ENCODE measurements at regions not wholly inside any gene's neighbourhood (a gene's known extent, or its start where the extent isn't known, plus 50 kb on each side); places are given as distances from the start of the nearest gene placed in this dataset.

DNA sequence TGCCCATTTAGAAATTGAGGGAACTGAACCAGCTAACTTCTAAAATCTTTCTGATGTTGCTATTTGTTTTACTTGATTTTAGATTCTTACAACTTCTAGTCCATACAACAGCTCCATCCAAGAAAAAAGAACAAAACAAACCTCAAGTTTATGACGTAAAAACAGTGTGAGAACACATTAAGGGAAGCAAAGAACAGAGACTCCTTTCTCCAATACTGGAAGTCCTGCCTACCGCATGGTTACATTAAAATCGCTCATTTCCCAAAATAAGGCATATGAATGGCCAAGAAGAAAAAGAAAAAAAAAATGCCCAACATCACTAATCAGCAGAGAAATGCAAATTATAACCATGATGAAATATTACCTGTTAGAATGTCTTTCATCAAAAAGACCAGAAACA lies 110.0 kb downstream of the TRIB2 start:
- intact Hi-C loops (cut with micrococcal nuclease) = loop anchor here (1.0 kb wide), 1 partner anchor 43 kb away; no protein-coding TSS in a partner anchor

DNA sequence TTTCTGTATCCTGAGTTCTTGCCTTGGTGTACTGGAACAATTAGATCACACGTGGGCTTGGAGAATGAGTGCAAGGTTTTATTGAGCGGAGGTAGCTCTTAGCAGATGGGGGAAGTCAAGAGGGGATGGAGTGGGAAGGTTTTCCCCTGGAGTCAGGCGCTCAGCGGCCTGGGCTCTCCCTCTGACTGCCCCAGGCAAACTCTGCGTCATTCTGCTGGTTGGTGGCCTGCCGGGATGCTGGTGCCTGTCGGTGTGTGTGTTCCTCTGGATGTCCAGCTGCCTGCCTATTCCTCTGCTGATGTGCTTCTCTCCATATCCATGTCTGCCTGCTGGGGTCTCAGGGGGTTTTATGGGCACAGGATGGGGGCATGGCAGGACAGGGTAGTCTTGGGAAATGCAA lies 111.0 kb downstream of the TRIB2 start:
- intact Hi-C loops (cut with micrococcal nuclease) = no loop called here

DNA sequence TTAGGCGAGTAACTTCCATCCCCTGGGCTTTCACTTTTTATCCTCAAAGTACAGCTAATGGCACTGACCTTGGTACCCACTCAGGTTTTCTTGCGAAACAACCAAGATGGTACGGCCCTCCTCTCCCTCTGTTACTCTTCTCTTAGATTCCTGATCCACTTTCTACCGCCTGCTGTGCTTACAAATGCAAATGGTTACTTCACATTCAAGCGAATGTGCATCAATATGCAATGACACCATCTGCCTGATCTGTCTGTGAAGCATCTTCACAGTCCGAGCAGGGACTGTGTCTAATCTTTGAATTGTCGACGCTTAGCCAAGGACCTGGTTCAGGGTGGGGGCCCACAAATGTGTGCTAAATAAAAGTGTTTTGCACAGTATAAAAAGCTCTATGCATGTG lies 112.2 kb downstream of the TRIB2 start:
- intact Hi-C loops (cut with micrococcal nuclease) = no loop called here

DNA sequence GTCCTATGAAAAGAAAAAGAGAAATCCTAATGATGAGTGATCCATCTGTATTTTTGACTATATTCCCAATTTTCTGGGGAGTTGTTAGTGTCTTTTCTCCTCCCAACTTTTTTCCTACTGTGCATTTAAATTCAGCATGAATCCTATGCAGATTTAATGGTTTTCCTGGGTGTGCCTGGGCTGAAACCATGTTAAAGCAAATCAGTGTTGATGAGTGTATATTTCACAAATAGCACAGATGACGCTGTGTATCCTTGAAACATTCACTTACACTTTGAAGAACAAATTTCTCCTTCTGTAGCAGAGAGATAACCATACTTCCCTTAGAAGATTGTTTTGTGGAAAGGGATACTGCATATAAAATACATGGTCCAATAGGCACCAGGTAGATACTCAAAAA lies 114.3 kb downstream of the TRIB2 start:
- intact Hi-C loops (cut with micrococcal nuclease) = no loop called here

DNA sequence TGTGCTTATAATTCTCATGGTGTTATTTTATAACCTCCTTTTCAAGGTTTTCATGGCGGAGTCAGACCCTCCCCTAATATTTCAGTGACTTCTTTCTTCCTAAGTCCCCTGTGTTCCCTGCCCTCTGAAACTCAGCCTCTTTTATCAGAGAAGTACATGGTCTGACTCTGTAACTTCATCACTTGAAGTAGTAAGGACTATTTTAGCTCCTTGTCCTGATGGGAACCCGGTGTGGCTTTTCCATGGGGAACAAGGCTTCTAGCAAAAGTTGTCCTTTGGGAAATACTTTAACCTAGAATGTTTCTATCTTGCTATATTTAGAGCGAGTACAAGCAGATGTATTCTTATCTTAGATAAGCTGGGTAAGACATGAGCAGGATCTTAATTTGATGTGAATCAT lies 117.5 kb downstream of the TRIB2 start:
- intact Hi-C loops (cut with micrococcal nuclease) = no loop called here

DNA sequence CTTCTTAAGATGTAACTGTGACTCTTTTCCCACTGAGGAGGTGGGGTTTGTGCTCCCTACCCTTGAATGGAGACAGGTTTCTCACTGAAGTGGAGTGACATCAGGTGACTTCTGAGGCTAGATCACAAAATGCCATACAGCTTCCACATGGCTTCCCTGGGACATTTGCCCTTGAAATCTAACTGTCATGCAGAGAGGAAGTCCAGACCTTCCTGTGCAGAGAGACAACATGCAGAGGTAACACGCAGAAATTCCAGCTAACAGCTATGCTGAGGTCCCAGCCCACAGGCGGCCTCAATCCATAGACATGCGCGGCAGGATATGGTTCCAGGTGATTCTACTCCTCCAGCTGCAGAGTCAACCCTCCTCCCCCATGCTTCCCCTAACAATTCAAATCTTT lies 119.0 kb downstream of the TRIB2 start:
- intact Hi-C loops (cut with micrococcal nuclease) = no loop called here

DNA sequence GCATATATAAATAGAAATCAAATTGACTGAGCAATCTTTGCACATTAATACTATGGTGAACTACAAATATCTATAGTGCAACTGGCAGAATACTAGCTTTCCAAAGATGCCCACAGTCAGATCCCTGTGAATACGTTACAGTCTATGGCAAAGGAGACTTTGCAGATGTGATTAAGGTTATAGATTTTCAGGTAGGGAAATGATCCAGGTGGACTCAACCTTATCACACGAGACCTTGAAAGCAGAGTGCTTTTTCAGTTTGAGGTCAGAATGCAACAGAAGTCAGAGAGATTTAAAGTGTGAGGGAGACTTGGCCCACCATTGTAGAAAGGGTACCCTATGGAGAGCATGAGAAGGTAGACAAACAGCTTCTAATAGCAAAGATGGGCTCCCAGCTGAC lies 122.6 kb downstream of the TRIB2 start:
- intact Hi-C loops (cut with micrococcal nuclease) = no loop called here

- intact Hi-C loops (cut with micrococcal nuclease) = no loop called here
Measured at GRCh38 chr2:12841021-12841420, 124.3 kb downstream of the TRIB2 start.

DNA sequence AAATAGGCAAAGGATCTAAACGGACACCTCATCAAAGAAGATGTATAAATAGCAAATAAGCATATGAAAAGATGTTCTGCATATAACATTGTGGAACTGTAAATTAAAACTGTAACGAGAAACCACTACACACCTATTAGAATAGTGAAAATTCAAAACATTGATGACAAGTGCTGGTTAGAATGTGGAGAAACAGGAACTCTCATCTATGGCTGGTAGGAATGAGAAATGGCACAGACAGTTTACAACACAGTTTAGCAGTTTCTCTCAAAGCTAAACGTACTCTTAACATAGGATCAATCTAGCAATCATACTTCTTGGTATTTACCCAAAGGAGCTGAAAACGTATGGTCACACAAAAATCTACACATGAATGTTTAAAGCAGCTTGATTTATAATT lies 126.2 kb downstream of the TRIB2 start:
- intact Hi-C loops (cut with micrococcal nuclease) = no loop called here

GRCh38 chr2:12844511-12844910 lies 127.8 kb downstream of the TRIB2 start:
- intact Hi-C loops (cut with micrococcal nuclease) = no loop called here

DNA sequence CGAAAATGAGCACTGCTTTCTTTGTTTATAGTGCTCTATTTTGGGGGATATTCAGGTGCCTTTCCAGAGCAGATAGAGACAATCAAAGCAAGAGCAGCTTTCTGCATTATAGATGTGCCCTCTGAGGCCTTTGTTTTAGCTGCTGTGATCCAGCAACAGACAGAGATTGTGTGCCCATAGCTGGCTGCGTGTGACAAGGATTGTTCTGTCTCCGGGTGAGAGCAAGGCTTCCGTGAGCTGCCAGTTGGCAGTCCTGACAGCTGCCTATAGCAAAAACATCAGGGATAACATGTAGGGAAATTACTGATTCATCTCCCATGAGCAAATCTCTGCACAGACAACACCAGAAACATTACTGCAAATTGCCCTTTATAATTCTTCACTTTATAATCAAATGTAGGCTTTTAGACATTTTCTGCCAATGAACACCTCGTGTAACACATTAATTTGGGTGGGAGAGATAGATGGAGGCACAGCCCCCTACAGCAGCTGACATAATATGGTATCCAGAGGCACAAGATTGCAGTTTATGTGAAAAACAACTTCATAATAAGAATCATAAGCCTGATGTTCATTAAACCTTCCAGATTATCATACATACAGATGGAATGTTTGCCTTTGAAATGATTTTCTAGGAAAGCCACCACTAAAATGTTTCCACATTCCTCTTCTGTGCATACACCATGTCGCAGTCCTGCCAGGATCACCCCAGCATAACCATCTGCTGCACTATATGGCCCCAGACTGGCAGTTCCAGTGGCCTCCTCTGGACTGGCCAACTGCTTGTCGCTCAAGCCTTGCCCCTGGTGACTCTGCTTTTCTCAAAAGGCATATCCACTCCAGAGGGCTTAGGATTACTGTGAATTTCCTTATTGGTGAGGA lies 131.2 kb downstream of the TRIB2 start:
- intact Hi-C loops (cut with micrococcal nuclease) = no loop called here

- intact Hi-C loops (cut with micrococcal nuclease) = no loop called here
Measured at GRCh38 chr2:12852135-12852534, 135.4 kb downstream of the TRIB2 start.

DNA sequence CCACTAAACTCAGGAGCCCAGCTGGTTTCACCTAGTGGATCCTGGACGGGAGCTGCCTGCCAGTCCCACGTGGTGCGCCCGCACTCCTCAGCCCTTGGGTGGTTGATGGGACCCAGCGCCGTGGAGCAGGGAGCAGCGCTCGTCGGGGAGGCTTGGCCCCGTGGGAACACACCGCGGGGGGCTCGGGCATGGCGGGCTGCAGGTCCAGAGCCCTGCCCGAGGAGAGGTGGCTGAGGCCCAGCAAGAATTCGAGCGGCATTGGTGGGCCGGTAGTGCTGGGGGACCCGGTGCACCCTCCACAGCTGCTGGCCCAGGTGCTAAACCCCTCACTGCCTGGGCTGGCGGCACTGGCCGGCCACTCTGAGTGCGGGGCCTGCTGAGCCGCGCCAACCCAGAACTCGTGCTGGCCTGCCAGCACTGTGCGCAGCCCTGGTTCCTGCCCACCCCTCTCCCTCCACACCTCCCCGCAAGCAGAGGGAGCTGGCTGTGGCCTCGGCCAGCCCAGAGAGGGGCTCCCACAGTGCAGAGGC lies 137.3 kb downstream of the TRIB2 start:
- intact Hi-C loops (cut with micrococcal nuclease) = no loop called here

DNA sequence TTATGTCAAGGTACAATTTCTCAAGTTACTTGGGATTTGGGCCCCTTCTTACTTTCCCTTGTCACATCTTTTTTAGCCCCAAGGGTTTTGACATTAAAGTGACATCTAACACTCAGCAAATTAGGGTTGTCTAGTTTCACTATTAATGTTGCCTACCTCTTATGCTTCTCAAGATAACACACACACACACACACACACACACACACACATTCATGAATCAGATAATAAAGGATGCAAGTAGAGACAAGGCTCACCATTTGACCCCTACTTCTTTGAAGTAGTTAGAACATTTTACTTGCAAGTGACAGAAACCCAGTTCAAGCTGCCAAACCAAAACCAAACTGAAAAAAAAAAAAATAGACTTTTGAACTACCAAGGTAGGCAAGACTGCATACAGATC lies 138.8 kb downstream of the TRIB2 start:
- intact Hi-C loops (cut with micrococcal nuclease) = loop anchor here (1.0 to 5.0 kb wide), 4 partner anchors 110 to 1103 kb away; no protein-coding TSS in a partner anchor

DNA sequence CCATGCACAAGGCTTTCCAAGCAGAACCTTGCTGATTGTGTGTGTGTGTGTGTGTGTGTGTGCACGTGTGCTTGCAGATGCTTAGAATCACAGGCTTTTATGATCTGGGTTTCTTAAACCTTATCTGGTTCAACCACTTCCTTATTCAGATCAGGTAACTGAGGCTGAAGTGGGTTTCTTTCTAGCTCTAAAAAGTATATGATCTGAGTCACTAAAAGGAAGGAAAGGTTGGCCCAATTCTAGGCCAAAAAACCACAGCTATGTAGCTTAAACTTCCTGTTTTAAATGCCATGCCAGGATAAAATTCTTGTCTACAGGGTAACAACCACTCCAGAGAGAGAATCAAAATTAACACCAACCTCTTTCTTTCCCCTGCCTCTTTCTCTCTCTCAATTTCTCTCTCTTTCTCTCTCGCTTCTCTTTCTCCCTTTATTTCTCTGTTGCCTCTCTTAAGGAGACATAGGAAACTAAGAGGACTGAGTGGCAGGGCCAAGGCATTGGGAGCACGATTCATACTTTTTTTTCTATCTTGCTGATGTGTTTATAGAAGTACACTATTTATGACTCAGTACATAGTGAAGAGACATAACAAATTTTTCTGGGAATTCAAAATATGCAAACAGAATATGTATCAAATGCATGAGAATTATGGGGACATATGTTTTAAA lies 140.3 kb downstream of the TRIB2 start:
- intact Hi-C loops (cut with micrococcal nuclease) = loop anchor here (1.0 to 5.0 kb wide), 6 partner anchors 129 to 1105 kb away; partner anchors contain the start of gene TRIB2

GRCh38 chr2:12857891-12858290 lies 141.2 kb downstream of the TRIB2 start:
- intact Hi-C loops (cut with micrococcal nuclease) = loop anchor here (1.0 to 5.0 kb wide), 6 partner anchors 130 to 1106 kb away; partner anchors contain the start of gene TRIB2

GRCh38 chr2:12858786-12859185 lies 142.1 kb downstream of the TRIB2 start:
- intact Hi-C loops (cut with micrococcal nuclease) = loop anchor here (5.0 kb wide), 3 partner anchors 356 to 1106 kb away; no protein-coding TSS in a partner anchor

- intact Hi-C loops (cut with micrococcal nuclease) = no loop called here
Measured at GRCh38 chr2:12861344-12861930, 144.7 kb downstream of the TRIB2 start.

GRCh38 chr2:12862541-12862940 lies 145.8 kb downstream of the TRIB2 start:
- intact Hi-C loops (cut with micrococcal nuclease) = no loop called here

DNA sequence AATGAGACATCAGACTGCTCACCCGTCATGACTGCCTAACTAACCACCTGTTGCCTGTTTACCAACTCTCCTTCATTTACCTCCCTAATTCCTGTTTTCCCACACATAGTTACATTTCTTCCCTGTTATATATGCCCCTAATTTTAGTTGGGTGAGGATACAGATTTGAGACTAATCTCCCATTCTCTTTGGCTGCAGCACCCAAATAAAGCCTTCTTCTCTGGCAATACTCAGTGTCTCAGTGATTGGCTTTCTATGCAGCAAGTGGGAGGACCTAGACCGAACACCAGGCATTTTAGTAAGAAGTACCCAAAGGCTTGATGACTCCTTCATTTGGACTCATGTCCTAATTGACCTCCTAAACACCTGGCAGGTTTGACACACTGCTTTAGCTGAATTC lies 147.2 kb downstream of the TRIB2 start:
- intact Hi-C loops (cut with micrococcal nuclease) = no loop called here

- intact Hi-C loops (cut with micrococcal nuclease) = no loop called here
Measured at GRCh38 chr2:12867631-12868287, 151.0 kb downstream of the TRIB2 start.
